ENCODE measurements at regions not wholly inside any gene's neighbourhood (a gene's known extent, or its start where the extent isn't known, plus 50 kb on each side); places are given as distances from the start of the nearest gene placed in this dataset.

DNA sequence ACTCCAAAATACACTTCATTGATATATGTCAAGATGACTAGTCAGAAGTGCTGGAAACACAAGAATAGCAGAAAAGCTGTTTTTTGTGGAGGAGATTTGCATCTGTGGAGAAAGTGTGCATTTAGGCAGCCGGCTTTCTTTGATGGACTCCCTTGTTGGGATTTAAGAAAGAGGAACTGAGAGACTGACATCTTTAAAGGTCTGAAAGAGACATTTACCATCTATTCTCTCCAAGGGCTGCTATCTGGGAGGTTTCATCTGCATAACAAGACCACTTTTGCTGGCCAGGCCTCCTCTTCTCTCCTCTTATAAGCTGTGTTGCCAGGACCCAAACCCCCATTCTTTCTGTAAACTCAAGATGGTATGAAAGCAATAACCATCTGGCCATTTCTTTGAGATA lies 1065.0 kb downstream of the NLGN4X start:
- Histone ChIP-seq H3K27ac (ENCODE audit: low read length) (no peak overlapping the region), H3K36me3 (replicated peaks; ENCODE audit: low read depth, low read length) (no peaks in the 10 kb centered on the region), H3K4me1 (ENCODE audit: low read length) (no peaks in the 10 kb centered on the region), H3K4me2 (ENCODE audit: low read length) (no peak overlapping the region), H3K4me3 (ENCODE audit: low read length) (no peak overlapping the region), H3K9me3 (ENCODE audit: insufficient read depth, low read length) (no peaks in the 10 kb centered on the region), H3K79me2 (ENCODE audit: low read length) (no peaks in the 10 kb centered on the region), H2AFZ (ENCODE audit: low read depth, low read length) (no peak overlapping the region), H3K27me3 (ENCODE audit: low read depth, low read length) (no peaks in the 10 kb centered on the region), H3K9ac (ENCODE audit: low read length) (no peak overlapping the region), H4K20me1 (ENCODE audit: insufficient read depth, low read length) (no peaks in the 10 kb centered on the region)
- TF ChIP-seq, protein P1, sequence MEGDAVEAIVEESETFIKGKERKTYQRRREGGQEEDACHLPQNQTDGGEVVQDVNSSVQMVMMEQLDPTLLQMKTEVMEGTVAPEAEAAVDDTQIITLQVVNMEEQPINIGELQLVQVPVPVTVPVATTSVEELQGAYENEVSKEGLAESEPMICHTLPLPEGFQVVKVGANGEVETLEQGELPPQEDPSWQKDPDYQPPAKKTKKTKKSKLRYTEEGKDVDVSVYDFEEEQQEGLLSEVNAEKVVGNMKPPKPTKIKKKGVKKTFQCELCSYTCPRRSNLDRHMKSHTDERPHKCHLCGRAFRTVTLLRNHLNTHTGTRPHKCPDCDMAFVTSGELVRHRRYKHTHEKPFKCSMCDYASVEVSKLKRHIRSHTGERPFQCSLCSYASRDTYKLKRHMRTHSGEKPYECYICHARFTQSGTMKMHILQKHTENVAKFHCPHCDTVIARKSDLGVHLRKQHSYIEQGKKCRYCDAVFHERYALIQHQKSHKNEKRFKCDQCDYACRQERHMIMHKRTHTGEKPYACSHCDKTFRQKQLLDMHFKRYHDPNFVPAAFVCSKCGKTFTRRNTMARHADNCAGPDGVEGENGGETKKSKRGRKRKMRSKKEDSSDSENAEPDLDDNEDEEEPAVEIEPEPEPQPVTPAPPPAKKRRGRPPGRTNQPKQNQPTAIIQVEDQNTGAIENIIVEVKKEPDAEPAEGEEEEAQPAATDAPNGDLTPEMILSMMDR (IDR thresholded peaks at IDR 0.05; ENCODE audit: low read depth, low read length): no peak
- no peak for TF ChIP-seq EZH2phosphoT487 (IDR thresholded peaks at IDR 0.05; ENCODE audit: low read depth)

DNA sequence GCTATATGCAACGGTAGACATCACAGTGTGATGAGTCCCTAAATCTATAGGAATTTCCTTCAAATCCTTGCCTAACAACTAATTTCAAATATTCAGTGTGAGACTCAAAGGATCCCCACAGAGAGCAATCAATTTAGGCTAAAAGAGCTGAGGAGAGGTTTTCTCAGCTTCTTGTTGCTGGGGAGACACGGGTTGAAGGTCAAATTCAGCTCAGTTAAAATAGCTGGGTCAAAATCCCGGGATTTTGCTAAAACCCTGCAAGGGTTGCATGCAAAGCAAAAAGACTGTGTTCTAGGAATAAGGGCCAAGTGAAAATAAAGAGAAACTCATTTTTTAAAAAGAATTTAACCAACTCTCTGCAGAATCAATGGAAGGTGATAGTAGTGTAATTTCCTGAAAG lies 1073.4 kb downstream of the NLGN4X start:
- TF ChIP-seq, protein P1 (IDR thresholded peaks at IDR 0.05; ENCODE audit: low read depth, low read length): no peak
- no peak for TF ChIP-seq EZH2phosphoT487 (IDR thresholded peaks at IDR 0.05; ENCODE audit: low read depth)
- Histone ChIP-seq H3K9ac (ENCODE audit: low read length) (no peak overlapping the region), H3K79me2 (ENCODE audit: low read length) (no peaks in the 10 kb centered on the region)

DNA sequence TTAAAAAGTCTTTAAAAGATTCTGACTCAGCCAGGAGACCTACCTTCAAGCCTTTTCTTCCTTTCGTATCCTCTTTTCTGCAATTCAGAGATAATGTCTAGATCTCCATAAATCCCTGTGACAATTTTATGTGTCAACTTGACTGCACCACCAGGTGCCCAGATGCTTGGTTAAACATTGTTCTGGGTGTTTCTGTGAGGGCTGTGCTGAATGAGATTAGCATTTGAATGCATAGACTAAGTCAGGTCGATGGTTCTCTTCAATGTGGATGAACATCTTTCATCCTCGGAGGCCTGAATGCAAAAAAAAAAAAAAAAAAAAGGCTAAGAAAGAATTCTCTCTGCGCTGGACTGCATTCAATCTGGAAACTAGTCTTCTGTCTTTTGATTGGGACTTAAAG lies 1082.7 kb downstream of the NLGN4X start:
- H3K79me2 ChIP-seq (ENCODE audit: low read length): no peaks in the 10 kb centered on the region
- H3K4me1 ChIP-seq (ENCODE audit: low read length): no peaks in the 10 kb centered on the region
- no peak for TF ChIP-seq EZH2phosphoT487 (IDR thresholded peaks at IDR 0.05; ENCODE audit: low read depth)
- TF ChIP-seq, protein P1 (IDR thresholded peaks at IDR 0.05; ENCODE audit: low read depth, low read length): no peak
- no peak overlapping the region for H3K9ac ChIP-seq (ENCODE audit: low read length)
- no peaks in the 10 kb centered on the region for H3K9me3 ChIP-seq (ENCODE audit: insufficient read depth, low read length)
- H3K36me3 ChIP-seq (replicated peaks; ENCODE audit: low read depth, low read length): no peaks in the 10 kb centered on the region
- H2AFZ ChIP-seq (ENCODE audit: low read depth, low read length): no peak overlapping the region
- no peaks in the 10 kb centered on the region for H4K20me1 ChIP-seq (ENCODE audit: insufficient read depth, low read length)
- no peaks in the 10 kb centered on the region for H3K27me3 ChIP-seq (ENCODE audit: low read depth, low read length)
- H3K4me3 ChIP-seq (ENCODE audit: low read length): no peak overlapping the region
- no peak overlapping the region for H3K27ac ChIP-seq (ENCODE audit: low read length)
- H3K4me2 ChIP-seq (ENCODE audit: low read length): no peak overlapping the region

More for the DNA sequence above, 1073.4 kb downstream of the NLGN4X start:
- Histone ChIP-seq H3K4me1 (ENCODE audit: low read length) (no peaks in the 10 kb centered on the region), H2AFZ (ENCODE audit: low read depth, low read length) (no peak overlapping the region), H4K20me1 (ENCODE audit: insufficient read depth, low read length) (no peaks in the 10 kb centered on the region), H3K4me2 (ENCODE audit: low read length) (no peak overlapping the region), H3K27ac (ENCODE audit: low read length) (no peak overlapping the region), H3K4me3 (ENCODE audit: low read length) (no peak overlapping the region), H3K9me3 (ENCODE audit: insufficient read depth, low read length) (no peaks in the 10 kb centered on the region), H3K36me3 (replicated peaks; ENCODE audit: low read depth, low read length) (no peaks in the 10 kb centered on the region), H3K27me3 (ENCODE audit: low read depth, low read length) (no peaks in the 10 kb centered on the region)

DNA sequence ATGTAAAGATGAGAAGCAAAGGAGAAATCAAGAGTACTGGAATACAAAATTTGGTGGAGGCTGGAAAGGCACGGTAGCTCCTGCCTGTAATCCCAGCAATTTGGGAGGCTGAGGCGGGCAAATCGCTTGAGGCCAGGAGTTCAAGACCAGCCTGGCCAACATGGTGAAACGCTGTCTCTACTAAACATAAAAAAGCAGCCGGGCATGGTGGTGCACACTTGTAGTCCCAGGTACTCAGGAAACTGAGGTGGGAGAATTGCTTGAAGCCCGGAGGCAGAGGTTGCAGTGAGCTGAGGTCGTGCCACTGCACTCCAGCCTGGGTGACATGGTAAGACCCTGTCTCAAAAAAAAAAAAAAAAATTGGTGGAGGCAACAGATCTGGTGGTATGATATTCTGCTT lies 1086.0 kb downstream of the NLGN4X start:
- Histone ChIP-seq H3K4me3 (ENCODE audit: low read length) (no peak overlapping the region), H4K20me1 (ENCODE audit: insufficient read depth, low read length) (no peaks in the 10 kb centered on the region), H2AFZ (ENCODE audit: low read depth, low read length) (no peak overlapping the region), H3K9me3 (ENCODE audit: insufficient read depth, low read length) (no peaks in the 10 kb centered on the region), H3K27me3 (ENCODE audit: low read depth, low read length) (no peaks in the 10 kb centered on the region), H3K27ac (ENCODE audit: low read length) (no peak overlapping the region), H3K4me1 (ENCODE audit: low read length) (no peaks in the 10 kb centered on the region), H3K36me3 (replicated peaks; ENCODE audit: low read depth, low read length) (no peaks in the 10 kb centered on the region), H3K9ac (ENCODE audit: low read length) (no peak overlapping the region), H3K4me2 (ENCODE audit: low read length) (no peak overlapping the region), H3K79me2 (ENCODE audit: low read length) (no peaks in the 10 kb centered on the region)
- TF ChIP-seq, protein P1 (IDR thresholded peaks at IDR 0.05; ENCODE audit: low read depth, low read length): no peak
- no peak for TF ChIP-seq EZH2phosphoT487 (IDR thresholded peaks at IDR 0.05; ENCODE audit: low read depth)

All from OCI-LY3 (cell line).